GM12864 (cell line): ENCODE measurements at regions not wholly inside any gene's neighbourhood (a gene's known extent, or its start where the extent isn't known, plus 50 kb on each side); places are given as distances from the start of the nearest gene placed in this dataset.

ENCODE experiments used
- DNase-seq: peaks from one replicate; pipeline ENCODE4 v3.0.0-alpha.2; 2011; ENCODE audit warnings: low read depth
- H3K4me3 ChIP-seq: 2 replicates; pipeline ENCODE4 v1.5.1; 2011; ENCODE audit warnings: mild to moderate bottlenecking, low read depth, low read length, control low read depth
- TF ChIP-seq, protein P1 (sequence below): IDR thresholded peaks from 2 replicates; pipeline ENCODE4 v1.5.1; 2011; ENCODE audit warnings: low read depth, mild to moderate bottlenecking, moderate library complexity, low read length, control low read depth, inconsistent platforms; ENCODE audit errors: missing control alignments

DNA sequence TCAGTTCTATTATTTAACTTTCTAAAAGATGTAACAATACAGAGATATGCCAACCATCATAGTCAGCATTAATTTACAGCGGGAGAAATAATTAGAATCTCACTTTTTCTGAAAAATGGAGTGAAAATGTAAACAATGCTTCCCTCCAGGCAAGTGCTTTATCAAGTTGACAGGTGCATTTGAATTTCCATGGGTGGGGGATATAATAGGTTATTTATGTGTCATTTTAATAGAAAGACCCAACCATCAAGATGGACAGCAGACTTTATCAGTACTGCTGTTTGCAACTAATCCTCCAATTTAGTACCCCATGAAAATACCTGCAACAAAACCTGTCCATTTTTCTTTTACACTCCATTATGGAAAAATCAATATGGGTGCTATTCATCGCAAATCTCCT is 780.1 kb downstream of the TFAP2A start:
- no peak for DNase-seq
- no peak overlapping the region for H3K4me3 ChIP-seq
- TF ChIP-seq, protein P1, sequence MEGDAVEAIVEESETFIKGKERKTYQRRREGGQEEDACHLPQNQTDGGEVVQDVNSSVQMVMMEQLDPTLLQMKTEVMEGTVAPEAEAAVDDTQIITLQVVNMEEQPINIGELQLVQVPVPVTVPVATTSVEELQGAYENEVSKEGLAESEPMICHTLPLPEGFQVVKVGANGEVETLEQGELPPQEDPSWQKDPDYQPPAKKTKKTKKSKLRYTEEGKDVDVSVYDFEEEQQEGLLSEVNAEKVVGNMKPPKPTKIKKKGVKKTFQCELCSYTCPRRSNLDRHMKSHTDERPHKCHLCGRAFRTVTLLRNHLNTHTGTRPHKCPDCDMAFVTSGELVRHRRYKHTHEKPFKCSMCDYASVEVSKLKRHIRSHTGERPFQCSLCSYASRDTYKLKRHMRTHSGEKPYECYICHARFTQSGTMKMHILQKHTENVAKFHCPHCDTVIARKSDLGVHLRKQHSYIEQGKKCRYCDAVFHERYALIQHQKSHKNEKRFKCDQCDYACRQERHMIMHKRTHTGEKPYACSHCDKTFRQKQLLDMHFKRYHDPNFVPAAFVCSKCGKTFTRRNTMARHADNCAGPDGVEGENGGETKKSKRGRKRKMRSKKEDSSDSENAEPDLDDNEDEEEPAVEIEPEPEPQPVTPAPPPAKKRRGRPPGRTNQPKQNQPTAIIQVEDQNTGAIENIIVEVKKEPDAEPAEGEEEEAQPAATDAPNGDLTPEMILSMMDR, result no peak

DNA sequence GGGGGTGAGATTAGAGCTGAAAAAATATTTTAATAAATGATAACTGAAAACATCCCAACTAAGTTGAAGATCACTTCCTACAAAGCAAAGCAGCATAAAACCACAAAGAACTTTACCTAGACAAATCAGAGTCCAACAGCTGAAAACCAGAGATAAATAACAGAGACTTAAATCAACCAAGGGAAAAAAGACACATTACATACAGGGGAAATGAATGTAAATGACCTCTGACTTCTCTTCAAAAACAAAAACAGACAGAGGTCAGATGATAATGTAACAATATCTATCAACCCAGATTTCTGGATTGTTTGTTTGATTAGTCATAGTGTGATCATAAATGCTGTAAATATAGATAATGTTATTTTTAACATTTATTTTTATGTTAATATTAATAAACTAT is 782.8 kb downstream of the TFAP2A start:
- H3K4me3 ChIP-seq, result no peak overlapping the region
- no peak for DNase-seq
- TF ChIP-seq, protein P1, result no peak

DNA sequence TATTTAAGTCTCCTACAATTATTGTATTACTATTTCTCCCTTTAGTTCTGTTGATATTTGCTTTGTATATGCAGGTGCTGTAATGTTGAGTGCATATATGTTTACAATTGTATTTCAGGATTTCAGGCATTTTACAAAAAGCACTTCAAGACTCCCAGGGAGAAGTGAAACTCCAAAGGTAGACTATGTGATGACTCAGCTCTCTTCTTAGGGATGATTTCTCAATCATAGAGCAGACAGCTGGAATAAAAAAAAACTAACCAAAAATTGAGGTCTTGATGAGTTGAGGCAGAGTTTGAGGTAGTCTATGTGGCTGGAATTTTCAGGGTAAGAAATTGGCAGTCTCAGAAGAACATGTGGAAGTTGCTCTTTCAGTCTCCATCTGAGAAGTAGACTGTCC is 786.1 kb downstream of the TFAP2A start:
- TF ChIP-seq, protein P1, result no peak
- DNase-seq, result no peak
- no peak overlapping the region for H3K4me3 ChIP-seq

DNA sequence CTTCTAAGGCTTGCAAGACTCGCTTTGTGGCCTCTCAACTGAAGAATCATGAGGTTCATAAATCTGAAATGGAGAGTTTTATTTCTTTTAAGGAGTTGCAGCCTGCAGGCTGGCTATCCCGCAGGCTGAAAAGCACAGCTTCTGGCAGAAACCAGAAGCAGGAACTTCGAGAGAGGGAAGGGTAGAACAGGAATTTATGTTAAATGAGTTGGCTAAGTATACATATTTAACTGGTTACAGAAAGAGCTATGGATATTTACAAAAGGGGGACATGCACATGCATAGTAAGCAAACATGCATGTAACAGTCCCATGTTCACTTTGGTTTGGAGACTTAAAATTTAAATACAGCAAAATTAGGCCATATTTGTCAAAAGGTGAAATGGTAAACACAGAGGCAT is 787.0 kb downstream of the TFAP2A start:
- no peak for DNase-seq
- TF ChIP-seq, protein P1, result no peak

DNA sequence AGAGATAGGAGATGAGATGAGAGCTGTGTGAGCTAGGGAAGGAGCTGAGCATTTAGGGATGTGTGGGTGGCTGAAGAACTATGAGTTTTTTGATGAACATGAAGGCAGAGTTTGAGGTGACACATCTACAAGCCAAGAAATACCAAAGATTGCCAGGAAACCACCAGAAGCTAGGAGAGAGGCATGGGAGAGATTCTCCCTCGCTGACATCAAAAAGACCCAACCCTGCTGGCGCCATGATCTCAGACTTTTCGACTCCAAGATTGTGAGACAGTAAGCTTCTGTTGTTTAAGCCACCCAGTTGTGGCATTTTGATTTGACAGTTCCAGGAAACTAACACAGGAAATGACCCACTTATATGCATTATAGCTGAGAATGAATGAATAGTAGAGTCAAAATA is 790.9 kb downstream of the TFAP2A start:
- DNase-seq, result no peak
- no peak overlapping the region for H3K4me3 ChIP-seq
- TF ChIP-seq, protein P1, result no peak

More for the DNA sequence above, 787.0 kb downstream of the TFAP2A start:
- no peak overlapping the region for H3K4me3 ChIP-seq

DNA sequence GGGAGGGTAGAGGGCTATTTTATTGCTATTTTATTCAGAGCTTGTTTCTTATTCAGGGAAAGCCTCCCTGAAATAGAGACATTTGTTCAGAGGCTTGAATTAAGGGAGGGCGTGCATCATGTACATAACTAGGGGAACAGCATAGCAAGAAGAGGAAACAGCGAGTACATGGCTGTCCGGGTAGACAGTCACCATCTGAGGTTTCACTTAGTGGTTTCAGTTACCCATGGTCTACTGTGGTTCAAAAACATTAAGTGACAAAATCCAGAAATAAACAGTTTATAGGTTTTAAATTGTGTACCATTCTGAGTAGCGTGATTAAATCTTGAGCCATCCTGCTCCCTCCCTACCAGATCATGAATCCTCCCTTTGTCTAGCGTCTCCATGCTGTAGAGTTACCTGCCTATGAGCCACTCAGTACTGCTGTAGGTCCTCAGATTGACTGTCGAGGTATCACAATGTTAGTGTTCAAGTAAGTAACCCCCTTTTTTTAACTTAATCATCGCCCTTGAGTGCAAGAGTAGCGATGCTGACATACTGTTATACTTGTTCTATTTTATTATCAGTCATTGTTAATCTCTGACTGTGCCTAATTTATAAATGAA is 791.5 kb downstream of the TFAP2A start:
- no peak overlapping the region for H3K4me3 ChIP-seq
- TF ChIP-seq, protein P1, result no peak
- no peak for DNase-seq

DNA sequence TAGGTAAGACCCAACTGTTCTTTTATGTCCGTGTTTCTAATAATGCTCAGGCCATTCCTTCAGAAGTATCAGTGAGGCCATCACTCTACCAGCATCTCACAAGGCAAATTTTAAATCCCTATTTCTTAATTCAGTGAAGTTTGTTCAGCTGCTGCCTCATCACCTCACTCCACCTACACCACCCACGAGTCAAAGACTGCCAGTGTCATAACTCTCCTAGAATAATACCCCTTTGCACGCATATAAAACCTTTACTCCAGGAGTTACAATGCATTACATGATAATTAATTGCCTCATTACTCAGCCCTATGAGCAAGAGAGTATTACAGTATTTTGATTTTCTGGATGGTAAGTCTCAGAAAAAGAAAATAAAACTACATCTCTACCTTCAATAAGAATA is 793.6 kb downstream of the TFAP2A start:
- DNase-seq, result no peak
- TF ChIP-seq, protein P1, result no peak
- H3K4me3 ChIP-seq, result no peak overlapping the region
